A549 (cell line): ENCODE measurements at regions not wholly inside any gene's neighbourhood (a gene's known extent, or its start where the extent isn't known, plus 50 kb on each side); places are given as distances from the start of the nearest gene placed in this dataset.

Experiments
- EHF ChIP-seq: fragments of 250-450 bp; sonication (Bioruptor Pico); IDR thresholded peaks from 2 replicates; pipeline ENCODE4 v1.5.0; 2020; ENCODE audit warnings: mild to moderate bottlenecking
- EP300 ChIP-seq, 2 experiments: fragments of >200 bp; sonication (Bioruptor Twin); formaldehyde crosslinking; IDR thresholded peaks; 2 replicates in 1 of 2; 3 replicates in 1 of 2; pipeline ENCODE4 v1.6.1; 2016 to 2017
- HOXA7 ChIP-seq: fragments of 250-450 bp; sonication (Bioruptor Pico); IDR thresholded peaks from 2 replicates; pipeline ENCODE4 v1.5.0; 2020; ENCODE audit warnings: mild to moderate bottlenecking, moderate library complexity
- KDM1A ChIP-seq: fragments of 200-600 bp; sonication (generic); IDR thresholded peaks from 2 replicates; pipeline ENCODE4 v1.6.1; 2016; ENCODE audit warnings: low read depth, mild to moderate bottlenecking
- MAZ ChIP-seq: fragments of 150-350 bp; IDR thresholded peaks from 2 replicates; pipeline ENCODE4 v1.6.1; 2014; ENCODE audit warnings: antibody characterized with exemption, low read depth, low read length, borderline replicate concordance
- POLR2A ChIP-seq: IDR thresholded peaks from 2 replicates; pipeline ENCODE4 v1.6.1; 2012; ENCODE audit warnings: mild to moderate bottlenecking, low read length
- USF2 ChIP-seq: fragments of 450-650 bp; IDR thresholded peaks from 2 replicates; pipeline ENCODE4 v1.6.1; 2014; ENCODE audit warnings: antibody characterized with exemption
- TF ChIP-seq, protein P1 (sequence below): fragments of >200 bp; sonication (Bioruptor Twin); formaldehyde crosslinking; IDR thresholded peaks from 3 replicates; pipeline ENCODE4 v1.5.1; 2016
- TF ChIP-seq, protein P2 (sequence below): fragments of 200-600 bp; sonication (generic); IDR thresholded peaks from 2 replicates; pipeline ENCODE4 v1.6.1; 2016; ENCODE audit warnings: antibody characterized with exemption, mild to moderate bottlenecking, moderate library complexity

- TF ChIP-seq, protein P1, sequence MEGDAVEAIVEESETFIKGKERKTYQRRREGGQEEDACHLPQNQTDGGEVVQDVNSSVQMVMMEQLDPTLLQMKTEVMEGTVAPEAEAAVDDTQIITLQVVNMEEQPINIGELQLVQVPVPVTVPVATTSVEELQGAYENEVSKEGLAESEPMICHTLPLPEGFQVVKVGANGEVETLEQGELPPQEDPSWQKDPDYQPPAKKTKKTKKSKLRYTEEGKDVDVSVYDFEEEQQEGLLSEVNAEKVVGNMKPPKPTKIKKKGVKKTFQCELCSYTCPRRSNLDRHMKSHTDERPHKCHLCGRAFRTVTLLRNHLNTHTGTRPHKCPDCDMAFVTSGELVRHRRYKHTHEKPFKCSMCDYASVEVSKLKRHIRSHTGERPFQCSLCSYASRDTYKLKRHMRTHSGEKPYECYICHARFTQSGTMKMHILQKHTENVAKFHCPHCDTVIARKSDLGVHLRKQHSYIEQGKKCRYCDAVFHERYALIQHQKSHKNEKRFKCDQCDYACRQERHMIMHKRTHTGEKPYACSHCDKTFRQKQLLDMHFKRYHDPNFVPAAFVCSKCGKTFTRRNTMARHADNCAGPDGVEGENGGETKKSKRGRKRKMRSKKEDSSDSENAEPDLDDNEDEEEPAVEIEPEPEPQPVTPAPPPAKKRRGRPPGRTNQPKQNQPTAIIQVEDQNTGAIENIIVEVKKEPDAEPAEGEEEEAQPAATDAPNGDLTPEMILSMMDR, result no peak
- TF ChIP-seq MAZ, result no peak
- no peak for TF ChIP-seq KDM1A
- TF ChIP-seq EP300 (IDR thresholded peaks at IDR 0.05), result no peak
- no peak for TF ChIP-seq POLR2A
- TF ChIP-seq USF2, result no peak
- TF ChIP-seq, protein P2, sequence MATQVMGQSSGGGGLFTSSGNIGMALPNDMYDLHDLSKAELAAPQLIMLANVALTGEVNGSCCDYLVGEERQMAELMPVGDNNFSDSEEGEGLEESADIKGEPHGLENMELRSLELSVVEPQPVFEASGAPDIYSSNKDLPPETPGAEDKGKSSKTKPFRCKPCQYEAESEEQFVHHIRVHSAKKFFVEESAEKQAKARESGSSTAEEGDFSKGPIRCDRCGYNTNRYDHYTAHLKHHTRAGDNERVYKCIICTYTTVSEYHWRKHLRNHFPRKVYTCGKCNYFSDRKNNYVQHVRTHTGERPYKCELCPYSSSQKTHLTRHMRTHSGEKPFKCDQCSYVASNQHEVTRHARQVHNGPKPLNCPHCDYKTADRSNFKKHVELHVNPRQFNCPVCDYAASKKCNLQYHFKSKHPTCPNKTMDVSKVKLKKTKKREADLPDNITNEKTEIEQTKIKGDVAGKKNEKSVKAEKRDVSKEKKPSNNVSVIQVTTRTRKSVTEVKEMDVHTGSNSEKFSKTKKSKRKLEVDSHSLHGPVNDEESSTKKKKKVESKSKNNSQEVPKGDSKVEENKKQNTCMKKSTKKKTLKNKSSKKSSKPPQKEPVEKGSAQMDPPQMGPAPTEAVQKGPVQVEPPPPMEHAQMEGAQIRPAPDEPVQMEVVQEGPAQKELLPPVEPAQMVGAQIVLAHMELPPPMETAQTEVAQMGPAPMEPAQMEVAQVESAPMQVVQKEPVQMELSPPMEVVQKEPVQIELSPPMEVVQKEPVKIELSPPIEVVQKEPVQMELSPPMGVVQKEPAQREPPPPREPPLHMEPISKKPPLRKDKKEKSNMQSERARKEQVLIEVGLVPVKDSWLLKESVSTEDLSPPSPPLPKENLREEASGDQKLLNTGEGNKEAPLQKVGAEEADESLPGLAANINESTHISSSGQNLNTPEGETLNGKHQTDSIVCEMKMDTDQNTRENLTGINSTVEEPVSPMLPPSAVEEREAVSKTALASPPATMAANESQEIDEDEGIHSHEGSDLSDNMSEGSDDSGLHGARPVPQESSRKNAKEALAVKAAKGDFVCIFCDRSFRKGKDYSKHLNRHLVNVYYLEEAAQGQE, result no peak
- TF ChIP-seq HOXA7 (CRISPR knock-in tag), result no peak
- TF ChIP-seq EHF (CRISPR knock-in tag), result no peak
Measured at GRCh38 chr13:74597526-74597925, 463.3 kb upstream of the KLF12 start.
